Calu3 (cell line): ENCODE measurements at regions not wholly inside any gene's neighbourhood (a gene's known extent, or its start where the extent isn't known, plus 50 kb on each side); places are given as distances from the start of the nearest gene placed in this dataset.

Experiments
- BruUV-seq: library from RNA; stranded (reverse); fragments of 400-500 nt; replicated peaks from 2 replicates; lab custom pipeline; 2021; lab: Mats Ljungman, UMichigan
- CTCF ChIA-PET: fragments of 300-600 bp; sonication (Branson Sonifier 250); formaldehyde crosslinking; loops from one replicate; lab custom pipeline; 2022; ENCODE audit warnings: antibody characterized with exemption; lab: Charles Lee
- DNase-seq: peaks from one replicate; pipeline ENCODE4 v3.0.0; 2022
- H3K27ac Mint-ChIP-seq: one replicate; pipeline ENCODE4 v1.8.0; 2022; ENCODE audit warnings: mixed read lengths; ENCODE audit not compliant: unreplicated experiment
- H3K27me3 Mint-ChIP-seq: one replicate; pipeline ENCODE4 v1.8.0; 2022; ENCODE audit warnings: mixed read lengths; ENCODE audit not compliant: unreplicated experiment
- H3K36me3 Mint-ChIP-seq: one replicate; pipeline ENCODE4 v1.8.0; 2022; ENCODE audit warnings: mild to moderate bottlenecking, moderate library complexity, mixed read lengths; ENCODE audit not compliant: insufficient read depth, unreplicated experiment
- H3K4me1 Mint-ChIP-seq: one replicate; pipeline ENCODE4 v1.8.0; 2022; ENCODE audit warnings: mild to moderate bottlenecking, low read depth, mixed read lengths; ENCODE audit not compliant: unreplicated experiment
- H3K4me3 Mint-ChIP-seq: one replicate; pipeline ENCODE4 v1.8.0; 2022; ENCODE audit warnings: mild to moderate bottlenecking, low read depth, moderate library complexity, mixed read lengths; ENCODE audit not compliant: unreplicated experiment
- H3K9me3 Mint-ChIP-seq: one replicate; pipeline ENCODE4 v1.8.0; 2022; ENCODE audit warnings: low read depth, mixed read lengths; ENCODE audit not compliant: unreplicated experiment
- CTCF ChIP-seq: fragments of 200-600 bp; IDR thresholded peaks from one replicate; pipeline ENCODE4 v1.8.0; 2022; ENCODE audit warnings: antibody characterized with exemption; ENCODE audit not compliant: unreplicated experiment
- intact Hi-C: fragments of 100-400 bp; cut with micrococcal nuclease; formaldehyde crosslinking; loops from one replicate; pipeline ENCODE4 v1.10.0; 2022; ENCODE audit not compliant: unreplicated experiment

GRCh38 chr20:37643400-37643799, 50.4 kb upstream of the CTNNBL1 start:
- peaks cover 86% of the 10 kb centered on the region for H3K27me3 Mint-ChIP-seq
- BruUV-seq, result no TSS peak
- intact Hi-C loops, result no loop called here

DNA sequence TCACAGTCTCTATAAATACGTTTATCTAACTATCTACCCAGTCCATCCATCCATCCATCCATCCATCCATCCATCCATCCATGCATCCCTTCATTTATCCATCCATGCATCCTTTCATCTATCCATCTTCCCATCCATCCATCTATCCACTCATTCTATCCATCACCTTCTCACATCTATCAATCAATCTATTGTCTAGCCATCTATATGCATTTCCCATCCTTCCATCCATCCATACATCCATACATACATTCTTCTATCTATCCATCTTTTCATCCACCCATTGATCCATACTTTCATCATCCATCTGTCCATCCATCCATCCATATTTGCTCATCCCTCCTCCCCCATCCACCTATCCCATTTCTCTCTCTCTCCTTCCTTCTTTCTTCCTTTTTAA, 51.6 kb upstream of the CTNNBL1 start:
- Mint-ChIP-seq H3K4me1 (no peaks in the 10 kb centered on the region), H3K36me3 (no peaks in the 10 kb centered on the region), H3K27me3 (peaks cover 77% of the 10 kb centered on the region), H3K9me3 (no peaks in the 10 kb centered on the region), H3K27ac (no peak overlapping the region), H3K4me3 (no peak overlapping the region)
- CTCF ChIA-PET, result interaction anchor here (0.7 kb wide), 1 partner anchor 350 kb away, joined by 3 read pairs; no protein-coding TSS in a partner anchor
- TF ChIP-seq CTCF, result no peak
- BruUV-seq, result no TSS peak
- intact Hi-C loops, result no loop called here
- DNase-seq, result no peak

More at GRCh38 chr20:37643400-37643799, 50.4 kb upstream of the CTNNBL1 start:
- H3K36me3 Mint-ChIP-seq, result no peaks in the 10 kb centered on the region
- H3K4me3 Mint-ChIP-seq, result no peak overlapping the region
- H3K4me1 Mint-ChIP-seq, result no peaks in the 10 kb centered on the region
- no peak for TF ChIP-seq CTCF
- H3K27ac Mint-ChIP-seq, result no peak overlapping the region
- DNase-seq, result no peak
- H3K9me3 Mint-ChIP-seq, result no peaks in the 10 kb centered on the region
- CTCF ChIA-PET, result no interaction called here

DNA sequence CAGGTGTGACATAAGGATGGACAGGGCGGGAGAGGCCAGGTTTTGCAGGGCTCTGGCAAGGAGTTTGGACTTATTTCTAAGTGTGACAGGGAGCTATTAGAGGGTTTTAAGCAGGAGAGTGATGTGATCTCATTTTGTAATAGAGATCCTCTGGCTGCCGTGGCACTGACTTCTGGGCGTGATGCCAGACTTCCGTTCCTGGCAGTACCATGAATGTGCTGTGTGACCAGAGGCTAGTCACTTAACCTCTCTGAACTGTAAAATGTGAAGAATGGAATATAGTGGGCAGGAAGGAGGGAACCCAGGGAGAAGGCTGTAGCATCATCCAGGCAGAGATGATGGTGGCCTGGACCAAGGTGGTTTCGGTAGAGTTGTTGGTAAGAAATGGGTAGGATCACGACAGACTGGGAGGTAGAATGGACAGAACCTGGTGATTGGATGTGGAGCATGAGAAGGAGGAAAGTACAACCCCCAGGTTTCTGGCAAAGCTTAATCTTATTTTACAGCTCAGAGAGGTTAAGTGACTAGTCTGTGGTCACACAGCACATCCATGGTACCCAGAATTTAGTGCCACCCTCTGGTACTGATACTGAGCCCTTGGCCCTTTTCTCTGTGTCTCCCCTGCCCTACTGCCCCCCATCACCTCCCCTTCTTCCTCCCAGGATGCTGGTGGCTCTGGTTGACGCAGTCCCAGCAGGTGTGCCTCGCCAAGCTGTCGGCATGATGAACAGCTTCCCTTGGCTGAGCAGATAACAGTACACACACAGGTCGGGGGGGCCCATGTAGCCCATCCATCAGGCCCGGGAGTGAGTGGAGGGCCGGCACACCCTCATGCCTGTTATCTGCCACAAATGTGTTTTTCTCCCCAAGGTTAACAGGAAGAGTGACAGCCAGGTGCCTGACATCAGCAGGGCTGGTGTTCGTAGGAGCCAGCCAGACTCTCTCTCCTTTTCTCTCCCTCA, 52.9 kb upstream of the CTNNBL1 start:
- no peak for TF ChIP-seq CTCF
- Mint-ChIP-seq H3K27me3 (peaks cover 77% of the 10 kb centered on the region), H3K27ac (no peak overlapping the region), H3K9me3 (peaks cover 2% of the 10 kb centered on the region), H3K4me1 (no peaks in the 10 kb centered on the region), H3K4me3 (no peak overlapping the region), H3K36me3 (no peaks in the 10 kb centered on the region)
- intact Hi-C loops, result no loop called here
- CTCF ChIA-PET, result interaction anchor here (1.3 kb wide), 1 partner anchor 352 kb away, joined by 3 read pairs; no protein-coding TSS in a partner anchor
- BruUV-seq, result no TSS peak
- peak; percentile 23 for DNase-seq

- no TSS peak for BruUV-seq
- intact Hi-C loops, result no loop called here
- no peak overlapping the region for H3K4me3 Mint-ChIP-seq
- H3K36me3 Mint-ChIP-seq, result no peaks in the 10 kb centered on the region
- no peak for TF ChIP-seq CTCF
- no peaks in the 10 kb centered on the region for H3K4me1 Mint-ChIP-seq
- H3K9me3 Mint-ChIP-seq, result peaks cover 7% of the 10 kb centered on the region
- DNase-seq, result no peak
- CTCF ChIA-PET, result no interaction called here
- no peak overlapping the region for H3K27ac Mint-ChIP-seq
- peaks cover 76% of the 10 kb centered on the region for H3K27me3 Mint-ChIP-seq
Observed at GRCh38 chr20:37638527-37638926, 55.3 kb upstream of the CTNNBL1 start.
